ENCODE measurements at regions not wholly inside any gene's neighbourhood (a gene's known extent, or its start where the extent isn't known, plus 50 kb on each side); places are given as distances from the start of the nearest gene placed in this dataset.

GRCh38 chr9:78566521-78566920 lies 269.6 kb downstream of the PSAT1 start:
- Histone ChIP-seq H3K9me3 (ENCODE audit: control insufficient read depth, low read length) (no peaks in the 10 kb centered on the region), H3K27ac (ENCODE audit: low read length) (no peak overlapping the region), H3K27me3 (ENCODE audit: control insufficient read depth, insufficient read depth) (no peaks in the 10 kb centered on the region), H3K4me3 (ENCODE audit: low read length) (no peak overlapping the region), H3K4me1 (ENCODE audit: control insufficient read depth, insufficient read depth, low read length) (no peaks in the 10 kb centered on the region)
- DNase-seq, result no peak
- intact Hi-C loops (cut with DNase I), result no loop called here
- ATAC-seq, result no peak
- 61% methylated on average over 2 of the region's 2 CpGs for WGBS

GRCh38 chr9:78566948-78567675 lies 270.2 kb downstream of the PSAT1 start:
- no peak for ATAC-seq
- intact Hi-C loops (cut with DNase I), result no loop called here
- Histone ChIP-seq H3K27me3 (ENCODE audit: control insufficient read depth, insufficient read depth) (no peaks in the 10 kb centered on the region), H3K27ac (ENCODE audit: low read length) (no peak overlapping the region), H3K4me3 (ENCODE audit: low read length) (no peak overlapping the region), H3K4me1 (ENCODE audit: control insufficient read depth, insufficient read depth, low read length) (no peaks in the 10 kb centered on the region), H3K9me3 (ENCODE audit: control insufficient read depth, low read length) (no peaks in the 10 kb centered on the region)
- 86% methylated on average over 5 of the region's 5 CpGs for WGBS
- DNase-seq, result no peak

DNA sequence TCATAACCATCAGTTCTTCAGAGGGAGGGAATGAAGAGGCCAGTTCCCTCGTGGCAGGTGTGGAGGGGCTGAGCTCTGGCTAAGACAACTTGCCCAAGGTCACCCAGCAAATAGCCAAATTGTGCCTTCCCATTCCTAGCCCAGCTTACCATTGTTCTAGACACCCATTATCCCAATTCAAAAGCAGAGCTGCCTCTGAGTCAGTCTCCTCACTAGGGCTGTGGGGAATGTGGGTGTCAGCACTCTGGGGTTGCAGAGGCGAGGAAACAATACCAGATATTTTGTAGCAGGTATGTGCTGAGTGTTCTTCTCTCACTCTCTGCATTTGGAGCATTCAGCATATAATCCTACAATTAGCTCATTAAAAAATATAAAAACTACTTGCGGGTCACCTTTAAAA lies 270.8 kb downstream of the PSAT1 start:
- no peak for DNase-seq
- Histone ChIP-seq H3K27me3 (ENCODE audit: control insufficient read depth, insufficient read depth) (no peaks in the 10 kb centered on the region), H3K27ac (ENCODE audit: low read length) (no peak overlapping the region), H3K9me3 (ENCODE audit: control insufficient read depth, low read length) (no peaks in the 10 kb centered on the region), H3K4me3 (ENCODE audit: low read length) (no peak overlapping the region), H3K4me1 (ENCODE audit: control insufficient read depth, insufficient read depth, low read length) (no peaks in the 10 kb centered on the region)
- no peak for ATAC-seq
- 80% methylated on average over 3 of the region's 3 CpGs for WGBS
- intact Hi-C loops (cut with DNase I), result no loop called here

DNA sequence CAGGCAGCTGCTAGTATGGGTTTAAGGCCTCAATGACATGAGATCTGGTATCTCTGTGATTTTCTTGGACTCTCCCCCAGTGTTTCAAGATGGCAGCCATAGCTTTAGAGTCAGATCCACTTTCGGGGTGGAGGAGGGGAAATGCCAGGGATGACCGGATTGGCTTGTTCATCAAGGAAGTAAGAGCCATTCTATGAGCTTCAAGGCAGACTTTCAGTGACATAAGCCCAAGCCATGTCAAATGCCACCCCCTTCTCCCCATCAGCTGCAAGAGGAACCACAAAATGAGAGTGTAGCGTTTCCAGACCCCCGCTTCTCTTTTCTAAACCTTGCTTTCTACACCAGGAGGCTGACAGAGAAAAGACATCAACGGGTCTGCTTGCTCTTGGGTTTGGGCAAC lies 271.8 kb downstream of the PSAT1 start:
- ATAC-seq (no peak), DNase-seq (no peak)
- intact Hi-C loops (cut with DNase I), result no loop called here
- 91% methylated on average over 5 of the region's 5 CpGs for WGBS
- Histone ChIP-seq H3K9me3 (ENCODE audit: control insufficient read depth, low read length) (no peaks in the 10 kb centered on the region), H3K4me3 (ENCODE audit: low read length) (no peak overlapping the region), H3K27me3 (ENCODE audit: control insufficient read depth, insufficient read depth) (no peaks in the 10 kb centered on the region), H3K27ac (ENCODE audit: low read length) (no peak overlapping the region), H3K4me1 (ENCODE audit: control insufficient read depth, insufficient read depth, low read length) (no peaks in the 10 kb centered on the region)

DNA sequence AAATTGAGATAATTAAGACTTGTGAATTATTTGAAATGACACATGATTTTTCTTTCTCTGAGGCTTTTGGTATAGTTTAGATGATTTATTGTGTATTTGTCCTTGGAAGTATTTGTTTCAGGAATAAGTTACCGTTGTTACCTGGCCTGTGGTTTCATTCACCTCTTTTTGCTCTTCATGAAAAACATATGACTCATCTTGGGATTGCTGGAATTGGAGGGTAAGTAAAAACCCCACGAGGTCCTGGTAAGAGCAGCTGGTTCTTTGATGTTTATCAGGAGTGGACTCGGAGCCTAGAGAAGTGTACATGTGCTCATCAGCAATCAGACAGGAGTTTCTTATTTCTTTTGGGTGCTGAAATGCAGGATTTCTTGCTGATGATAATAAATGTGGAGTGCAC lies 275.3 kb downstream of the PSAT1 start:
- no peaks in the 10 kb centered on the region for H3K27me3 ChIP-seq (ENCODE audit: control insufficient read depth, insufficient read depth)
- no peak for DNase-seq
- no peak for ATAC-seq
- no peaks in the 10 kb centered on the region for H3K9me3 ChIP-seq (ENCODE audit: control insufficient read depth, low read length)
- no peak overlapping the region for H3K4me3 ChIP-seq (ENCODE audit: low read length)
- intact Hi-C loops (cut with DNase I), result no loop called here
- 51% methylated on average over 3 of the region's 3 CpGs for WGBS
- no peaks in the 10 kb centered on the region for H3K4me1 ChIP-seq (ENCODE audit: control insufficient read depth, insufficient read depth, low read length)
- no peak overlapping the region for H3K27ac ChIP-seq (ENCODE audit: low read length)

GRCh38 chr9:78573205-78573604 lies 276.3 kb downstream of the PSAT1 start:
- no peaks in the 10 kb centered on the region for H3K4me1 ChIP-seq (ENCODE audit: control insufficient read depth, insufficient read depth, low read length)
- no peak overlapping the region for H3K4me3 ChIP-seq (ENCODE audit: low read length)
- intact Hi-C loops (cut with DNase I), result no loop called here
- ATAC-seq, result no peak
- H3K9me3 ChIP-seq (ENCODE audit: control insufficient read depth, low read length), result no peaks in the 10 kb centered on the region
- no peak overlapping the region for H3K27ac ChIP-seq (ENCODE audit: low read length)
- 82% methylated on average over 1 of the region's 1 CpG for WGBS
- DNase-seq, result no peak
- no peaks in the 10 kb centered on the region for H3K27me3 ChIP-seq (ENCODE audit: control insufficient read depth, insufficient read depth)

DNA sequence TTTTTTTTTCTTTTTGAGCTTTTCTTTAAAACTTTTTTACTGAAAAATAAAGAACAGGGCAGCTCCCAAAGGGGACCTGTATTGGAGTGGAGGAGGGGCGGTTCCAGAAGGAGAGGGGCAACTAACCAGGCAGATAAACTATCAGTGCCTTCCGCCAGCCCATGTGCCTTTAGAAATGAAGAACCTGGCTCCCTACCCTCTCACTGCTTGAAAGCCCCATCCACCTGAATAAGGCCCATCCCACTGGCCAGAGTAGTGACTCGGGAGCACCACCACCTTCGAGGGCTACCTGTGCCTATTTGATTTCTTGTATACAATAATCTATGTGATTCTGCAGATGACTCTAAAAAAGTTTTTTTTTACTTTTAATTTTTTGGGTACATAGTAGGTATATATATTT lies 276.7 kb downstream of the PSAT1 start:
- Histone ChIP-seq H3K27ac (ENCODE audit: low read length) (no peak overlapping the region), H3K9me3 (ENCODE audit: control insufficient read depth, low read length) (no peaks in the 10 kb centered on the region), H3K4me3 (ENCODE audit: low read length) (no peak overlapping the region), H3K4me1 (ENCODE audit: control insufficient read depth, insufficient read depth, low read length) (no peaks in the 10 kb centered on the region), H3K27me3 (ENCODE audit: control insufficient read depth, insufficient read depth) (no peaks in the 10 kb centered on the region)
- ATAC-seq, result no peak
- WGBS, result 64% methylated on average over 4 of the region's 4 CpGs
- intact Hi-C loops (cut with DNase I), result no loop called here
- no peak for DNase-seq

DNA sequence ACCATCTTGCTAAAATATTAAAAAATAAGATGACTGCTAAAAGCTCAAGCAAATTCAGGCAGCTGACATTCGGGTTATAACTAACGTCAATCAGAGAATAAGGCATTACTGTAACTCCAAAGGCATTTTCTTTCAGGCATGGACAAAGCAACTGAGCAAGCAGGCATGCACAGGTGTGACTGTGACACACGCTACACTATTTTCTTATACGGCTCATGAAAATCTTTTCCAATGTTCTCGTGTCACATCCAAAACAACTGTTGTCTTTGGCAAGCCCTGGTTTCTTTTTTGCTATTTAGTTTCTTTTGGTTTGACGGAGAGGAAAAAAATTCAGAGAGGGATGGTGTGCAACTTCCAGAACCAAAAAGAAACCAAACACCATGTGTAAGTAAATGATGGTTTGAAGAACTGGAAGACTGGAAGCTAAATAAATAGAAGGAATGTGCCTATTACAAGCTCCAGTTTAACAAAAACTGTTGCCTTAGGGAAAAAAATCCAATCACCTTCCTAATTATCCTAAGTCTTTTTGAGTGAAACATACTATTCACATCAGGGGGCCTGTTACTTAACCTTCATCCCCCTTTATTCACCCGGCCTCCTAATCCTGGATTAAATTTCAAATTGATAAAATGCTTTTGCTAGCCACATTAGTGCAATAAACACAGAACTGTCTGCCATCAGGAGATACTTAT lies 277.6 kb downstream of the PSAT1 start:
- no peak for DNase-seq
- intact Hi-C loops (cut with DNase I), result no loop called here
- Histone ChIP-seq H3K4me1 (ENCODE audit: control insufficient read depth, insufficient read depth, low read length) (no peaks in the 10 kb centered on the region), H3K4me3 (ENCODE audit: low read length) (no peak overlapping the region), H3K27ac (ENCODE audit: low read length) (no peak overlapping the region), H3K27me3 (ENCODE audit: control insufficient read depth, insufficient read depth) (no peaks in the 10 kb centered on the region), H3K9me3 (ENCODE audit: control insufficient read depth, low read length) (no peaks in the 10 kb centered on the region)
- 49% methylated on average over 7 of the region's 7 CpGs for WGBS
- no peak for ATAC-seq

GRCh38 chr9:78575081-78575480 lies 278.2 kb downstream of the PSAT1 start:
- Histone ChIP-seq H3K4me1 (ENCODE audit: control insufficient read depth, insufficient read depth, low read length) (no peaks in the 10 kb centered on the region), H3K27ac (ENCODE audit: low read length) (no peak overlapping the region), H3K27me3 (ENCODE audit: control insufficient read depth, insufficient read depth) (no peaks in the 10 kb centered on the region), H3K9me3 (ENCODE audit: control insufficient read depth, low read length) (no peaks in the 10 kb centered on the region), H3K4me3 (ENCODE audit: low read length) (no peak overlapping the region)
- intact Hi-C loops (cut with DNase I), result no loop called here
- no peak for ATAC-seq
- WGBS, result 49% methylated on average over 4 of the region's 4 CpGs
- no peak for DNase-seq

DNA sequence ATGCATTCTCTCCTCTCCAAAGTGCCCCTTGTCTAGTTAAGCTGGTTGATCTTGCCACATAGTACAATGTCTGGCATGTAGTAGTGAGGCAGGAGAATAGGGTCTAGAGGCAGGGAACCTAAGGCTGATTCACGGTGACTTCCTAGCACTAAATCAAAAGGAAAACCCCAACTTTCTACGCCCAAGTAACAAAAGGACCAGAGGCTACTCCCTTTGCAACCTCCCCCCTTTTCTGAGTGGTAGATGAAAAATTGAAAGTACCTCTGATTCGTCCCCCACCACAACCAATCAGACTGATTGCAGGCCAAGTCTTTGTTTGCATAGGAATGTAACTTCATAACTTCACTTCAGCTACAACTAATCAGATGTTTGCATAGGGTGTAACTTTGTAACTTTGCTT lies 278.8 kb downstream of the PSAT1 start:
- H3K4me1 ChIP-seq (ENCODE audit: control insufficient read depth, insufficient read depth, low read length), result no peaks in the 10 kb centered on the region
- 83% methylated on average over 3 of the region's 3 CpGs for WGBS
- DNase-seq (no peak), ATAC-seq (no peak)
- intact Hi-C loops (cut with DNase I), result no loop called here
- H3K9me3 ChIP-seq (ENCODE audit: control insufficient read depth, low read length), result no peaks in the 10 kb centered on the region
- H3K27ac ChIP-seq (ENCODE audit: low read length), result no peak overlapping the region
- no peaks in the 10 kb centered on the region for H3K27me3 ChIP-seq (ENCODE audit: control insufficient read depth, insufficient read depth)
- H3K4me3 ChIP-seq (ENCODE audit: low read length), result no peak overlapping the region

DNA sequence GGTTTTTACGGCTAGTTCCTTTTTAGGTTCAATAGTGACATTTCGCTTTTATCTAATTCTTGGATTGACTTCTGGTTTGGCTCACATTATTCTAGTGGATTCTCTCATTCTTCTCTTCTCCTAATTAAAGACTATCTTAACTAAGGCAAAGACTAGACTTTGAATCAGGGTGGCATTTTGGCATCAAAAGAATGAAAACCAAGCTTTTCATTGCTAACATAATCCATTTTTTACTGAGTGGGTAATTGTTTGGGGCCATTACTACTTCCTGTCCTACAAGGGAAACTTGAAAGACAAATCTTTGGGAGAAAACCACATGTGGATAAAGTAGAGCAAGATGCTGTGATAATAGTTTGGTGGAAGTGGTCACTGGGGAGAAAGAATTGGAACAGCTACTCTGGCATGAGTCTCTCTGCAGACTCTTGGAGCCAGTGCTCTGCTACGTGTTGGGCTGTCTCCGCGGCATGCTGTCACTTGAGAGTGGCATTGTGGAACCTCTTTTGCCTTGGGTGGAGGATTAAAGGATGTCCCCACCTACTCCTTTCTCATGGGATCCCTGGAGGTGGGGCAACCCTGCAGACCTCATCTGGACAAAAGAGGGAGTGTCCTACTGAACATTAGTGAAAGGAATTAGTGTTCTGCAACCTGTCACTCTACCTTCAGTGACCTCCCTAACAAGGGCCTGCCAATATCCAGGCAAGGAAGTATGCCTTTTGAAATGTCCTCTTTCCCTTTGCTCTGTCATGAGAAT lies 280.4 kb downstream of the PSAT1 start:
- no peaks in the 10 kb centered on the region for H3K9me3 ChIP-seq (ENCODE audit: control insufficient read depth, low read length)
- 83% methylated on average over 5 of the region's 5 CpGs for WGBS
- no peak overlapping the region for H3K27ac ChIP-seq (ENCODE audit: low read length)
- H3K27me3 ChIP-seq (ENCODE audit: control insufficient read depth, insufficient read depth), result no peaks in the 10 kb centered on the region
- ATAC-seq, result no peak
- H3K4me3 ChIP-seq (ENCODE audit: low read length), result no peak overlapping the region
- no peak for DNase-seq
- H3K4me1 ChIP-seq (ENCODE audit: control insufficient read depth, insufficient read depth, low read length), result no peaks in the 10 kb centered on the region
- intact Hi-C loops (cut with DNase I), result no loop called here
